ENCODE measurements at regions not wholly inside any gene's neighbourhood (a gene's known extent, or its start where the extent isn't known, plus 50 kb on each side); places are given as distances from the start of the nearest gene placed in this dataset.

DNA sequence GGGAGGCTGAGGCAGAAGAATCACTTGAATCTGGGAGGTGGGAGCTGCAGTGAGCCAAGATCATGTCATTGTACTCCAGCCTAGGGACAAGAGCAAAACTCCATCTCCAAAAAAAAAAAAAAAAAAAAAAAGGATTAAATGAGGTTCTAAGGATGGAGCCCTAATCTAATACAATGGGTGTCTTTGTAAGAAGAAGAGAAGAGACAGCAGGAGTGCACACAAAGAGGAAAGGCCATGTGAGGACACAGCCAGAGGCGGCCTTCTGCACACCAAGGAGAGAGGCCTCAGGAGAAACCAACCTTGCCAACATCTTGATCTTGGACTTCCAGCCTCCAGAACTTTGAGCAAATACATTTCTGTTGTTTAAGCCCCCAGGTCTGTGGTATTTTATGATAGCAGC, 66.6 kb upstream of the CECR2 start:
- no peaks in the 10 kb centered on the region for H3K79me2 ChIP-seq (ENCODE audit: control insufficient read depth in 1 of 2, insufficient read depth in 2 of 2, low read length in 2 of 2)
- H4K20me1 ChIP-seq (replicated peaks in 1 of 2; ENCODE audit: control insufficient read depth in 1 of 2, insufficient read depth in 2 of 2, low read length in 2 of 2) = no peaks in the 10 kb centered on the region
- H3K23ac ChIP-seq (ENCODE audit: insufficient read length) = no peak overlapping the region
- no peak overlapping the region for H3K27ac ChIP-seq (ENCODE audit: low read depth, low read length)
- H3K9ac ChIP-seq (replicated peaks in 1 of 4; ENCODE audit: extremely low read depth in 1 of 4, low read depth in 3 of 4, low read length in 3 of 4) = no peak overlapping the region
- H2BK15ac ChIP-seq (ENCODE audit: low read length) = no peak overlapping the region
- no peaks in the 10 kb centered on the region for H3K36me3 ChIP-seq (ENCODE audit: control insufficient read depth in 2 of 4, insufficient read depth in 4 of 4, low read length in 3 of 4)
- no peak overlapping the region for H2BK120ac ChIP-seq (replicated peaks; ENCODE audit: low read depth, low read length)
- no peak overlapping the region for H2AFZ ChIP-seq (ENCODE audit: low read length)
- CTCF ChIA-PET (ENCODE audit: partially characterized antibody) = interaction anchor here (0.6 to 0.8 kb wide), 4 partner anchors 13 to 199 kb away, joined by 3 to 7 read pairs (median 3); no protein-coding TSS in a partner anchor
- H2BK5ac ChIP-seq (ENCODE audit: low read depth, low read length) = no peak overlapping the region
- no peak overlapping the region for H2BK20ac ChIP-seq (ENCODE audit: low read length)
- H3K18ac ChIP-seq (ENCODE audit: extremely low read depth, low read length) = no peak overlapping the region
- H2AK5ac ChIP-seq (ENCODE audit: low read depth, low read length) = no peak overlapping the region
- 100% methylated on average over 1 of the region's 1 CpG; no CpG with 5 or more reads in 1 of the 2 experiments for WGBS, 2 experiments (ENCODE audit: extremely low coverage in 1 of 2, insufficient coverage in 1 of 2, insufficient read length in 1 of 2, insufficient replicate concordance in 2 of 2, low coverage in 1 of 2, low lambda C conversion rate in 2 of 2, missing lambda C conversion rate in 1 of 2)
- H3K56ac ChIP-seq (replicated peaks; ENCODE audit: insufficient read length, low read depth, low read length) = no peak overlapping the region
- no peaks in the 10 kb centered on the region for H3K79me1 ChIP-seq (ENCODE audit: low read depth, low read length)
- H4K5ac ChIP-seq (ENCODE audit: insufficient read length, low read depth, low read length) = no peak overlapping the region
- no peaks in the 10 kb centered on the region for H3K27me3 ChIP-seq (replicated peaks in 1 of 4; ENCODE audit: control insufficient read depth in 3 of 4, extremely low read depth in 1 of 4, insufficient read depth in 3 of 4, low read length in 3 of 4)
- no peak overlapping the region for H3K14ac ChIP-seq (ENCODE audit: insufficient read length)
- peaks cover 5 to 9% of the 10 kb centered on the region in 2 experiments; a peak in 2 of 4 replicates for H3K9me3 ChIP-seq (ENCODE audit: insufficient read depth in 2 of 2, low read depth in 1 of 2, low read length in 1 of 2)
- peaks cover 2 to 6% (median 3%) of the 10 kb centered on the region in 4 experiments; a peak in 6 of 7 replicates for H3K4me1 ChIP-seq (replicated peaks in 1 of 4; ENCODE audit: control insufficient read depth in 3 of 4, insufficient read depth in 4 of 4, low read length in 3 of 4)
- no peak overlapping the region for H4K91ac ChIP-seq (replicated peaks; ENCODE audit: insufficient read length, low read length)
- DNase-seq (ENCODE audit: low read depth in 1 of 2, low spot score in 2 of 2) = no peak
- H2BK12ac ChIP-seq (ENCODE audit: low read depth, low read length) = no peak overlapping the region
- H3K4ac ChIP-seq (replicated peaks; ENCODE audit: insufficient read length, low read depth, low read length) = no peak overlapping the region
- no peak for FAIRE-seq
- no peak overlapping the region for H4K8ac ChIP-seq (ENCODE audit: extremely low read depth, insufficient read depth, low read length)
- no peak overlapping the region for H3K4me3 ChIP-seq (ENCODE audit: extremely low read depth in 1 of 4, insufficient read depth in 2 of 4, low read depth in 3 of 4, low read length in 4 of 4)
- no peak overlapping the region for H3K4me2 ChIP-seq (ENCODE audit: insufficient read depth in 1 of 2, low read depth in 2 of 2, low read length in 2 of 2)
- H3K23me2 ChIP-seq (ENCODE audit: low read depth, low read length) = no peaks in the 10 kb centered on the region
- POLR2A ChIA-PET (ENCODE audit: partially characterized antibody) = no interaction called here
- TF ChIP-seq TCF12 (IDR thresholded peaks at IDR 0.05; ENCODE audit: low read depth, low read length) (no peak), EZH2 (IDR thresholded peaks at IDR 0.05; ENCODE audit: low read depth, low read length, severe bottlenecking) (no peak), CREB1 (IDR thresholded peaks at IDR 0.05) (no peak), PHF8 (conservative IDR thresholded peaks at IDR 0.05; ENCODE audit: low read depth, low read length) (no peak), RAD21 (IDR thresholded peaks at IDR 0.05 in 1 of 2, conservative IDR thresholded peaks at IDR 0.05 in 1 of 2; ENCODE audit: low read depth in 2 of 2, low read length in 2 of 2) (no peak), BCL11A (IDR thresholded peaks at IDR 0.05; ENCODE audit: low read depth in 2 of 2, low read length in 2 of 2) (no peak), MAFK (IDR thresholded peaks at IDR 0.05; ENCODE audit: low read depth, low read length) (no peak), GABPA (IDR thresholded peaks at IDR 0.05; ENCODE audit: borderline replicate concordance, insufficient read depth, low read length) (no peak)

Data from H1 (cell line).